Hindlimb muscle (tissue), 1 donor: ENCODE measurements at regions not wholly inside any gene's neighbourhood (a gene's known extent, or its start where the extent isn't known, plus 50 kb on each side); places are given as distances from the start of the nearest gene placed in this dataset.
"Not testable (repeated sequence)": the region's sequence is repeated elsewhere in the genome, so short reads cannot be mapped to it uniquely, and the experiment has no call there.

Source experiments
- DNase-seq: peaks from one replicate; pipeline ENCODE4 v3.0.0-alpha.2; 2013

DNA sequence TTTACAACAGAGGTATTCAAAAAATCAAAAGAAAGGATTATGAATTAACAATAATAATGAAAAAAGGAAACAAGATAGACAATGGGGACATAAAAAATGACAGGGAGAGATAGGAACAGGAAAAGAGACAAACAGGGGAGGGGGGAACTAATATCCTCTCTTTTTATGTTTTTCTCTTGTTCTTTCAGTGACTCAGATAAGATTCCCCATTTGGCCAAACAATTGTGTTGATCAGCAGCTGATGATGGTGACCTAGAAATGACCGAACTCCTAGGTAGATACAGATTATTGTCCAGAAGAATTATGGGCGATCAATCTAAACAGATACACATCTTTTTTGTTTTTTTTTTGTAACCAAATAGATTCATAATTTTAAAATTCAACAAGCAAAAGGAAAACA, 1277.2 kb upstream of the FLRT2 start:
- no peak for DNase-seq

DNA sequence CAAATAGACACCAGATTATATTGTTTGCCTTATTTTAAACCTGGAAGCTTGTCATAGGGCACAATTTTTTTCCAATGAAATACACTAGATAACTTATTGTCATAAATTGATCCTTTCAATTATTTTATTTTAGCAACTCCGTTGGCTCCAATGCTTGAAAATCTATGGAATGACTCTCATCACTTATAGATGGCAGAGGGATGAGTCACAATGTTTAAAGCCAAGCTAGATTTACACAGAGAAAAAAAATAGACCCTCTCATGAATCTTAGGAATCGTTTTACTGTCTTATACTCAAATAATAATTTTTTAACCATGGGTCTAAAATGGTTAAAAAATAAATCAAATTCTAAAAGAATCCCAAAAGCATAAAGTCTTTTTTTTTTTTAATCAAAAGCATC, 1276.6 kb upstream of the FLRT2 start:
- no peak for DNase-seq

DNA sequence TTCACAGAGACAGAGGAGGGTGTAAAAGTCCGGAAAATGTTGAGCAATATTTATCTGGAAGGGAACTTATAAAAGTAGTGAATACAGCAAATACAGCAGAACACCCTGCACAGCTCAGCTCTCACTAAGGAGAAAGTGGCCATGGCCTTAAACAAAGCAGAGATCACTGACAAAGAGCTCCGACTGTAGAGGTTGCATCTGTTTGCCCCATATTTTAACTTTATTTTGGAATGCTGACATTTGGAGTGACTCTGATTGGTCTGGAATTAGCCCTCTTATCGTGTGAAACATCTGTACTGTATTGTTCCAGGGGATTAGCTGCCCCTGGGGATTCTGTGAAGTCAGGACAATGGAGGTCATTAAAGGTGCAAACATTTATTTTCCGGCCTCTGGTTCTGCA, 1275.7 kb upstream of the FLRT2 start:
- peak; percentile 49 for DNase-seq

DNA sequence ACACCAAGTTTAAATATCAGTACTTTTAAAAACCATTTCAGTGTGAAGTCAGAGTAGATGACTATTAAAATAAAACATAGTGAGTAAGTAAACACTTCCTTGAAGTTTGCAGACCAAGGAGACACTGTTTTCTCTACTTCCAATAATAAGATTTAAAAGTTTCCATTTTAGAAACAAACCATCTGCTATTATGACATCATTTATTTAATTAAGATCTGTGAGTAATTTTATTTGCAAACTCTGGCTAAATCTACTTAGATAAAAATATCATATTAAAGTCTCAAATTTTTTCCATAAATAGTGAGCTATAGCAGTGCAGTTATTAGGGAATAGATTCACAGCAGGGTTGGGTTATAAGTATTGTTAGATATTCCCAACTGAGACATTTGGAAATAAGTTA, 1267.0 kb upstream of the FLRT2 start:
- no peak for DNase-seq

DNA sequence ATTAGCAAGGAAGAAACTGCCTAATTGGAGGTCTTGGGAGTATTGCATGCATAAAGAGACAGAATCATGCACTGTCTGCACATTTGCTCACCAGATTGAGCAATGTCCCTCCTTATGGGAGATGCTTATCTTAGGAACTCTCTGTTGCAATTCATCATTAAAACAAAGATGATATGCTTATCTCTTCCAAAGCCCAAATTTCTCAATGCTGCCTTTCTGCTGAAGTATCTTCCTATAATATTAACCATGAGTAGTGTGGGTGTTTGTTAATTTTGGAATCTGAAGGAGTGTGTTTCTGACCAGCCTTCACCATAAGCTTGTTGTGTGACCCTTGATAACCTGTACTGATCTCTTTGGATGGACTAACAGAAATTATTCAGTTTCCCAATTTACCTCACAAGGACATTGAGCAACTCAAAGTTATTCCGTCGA, 1257.6 kb upstream of the FLRT2 start:
- no peak for DNase-seq

DNA sequence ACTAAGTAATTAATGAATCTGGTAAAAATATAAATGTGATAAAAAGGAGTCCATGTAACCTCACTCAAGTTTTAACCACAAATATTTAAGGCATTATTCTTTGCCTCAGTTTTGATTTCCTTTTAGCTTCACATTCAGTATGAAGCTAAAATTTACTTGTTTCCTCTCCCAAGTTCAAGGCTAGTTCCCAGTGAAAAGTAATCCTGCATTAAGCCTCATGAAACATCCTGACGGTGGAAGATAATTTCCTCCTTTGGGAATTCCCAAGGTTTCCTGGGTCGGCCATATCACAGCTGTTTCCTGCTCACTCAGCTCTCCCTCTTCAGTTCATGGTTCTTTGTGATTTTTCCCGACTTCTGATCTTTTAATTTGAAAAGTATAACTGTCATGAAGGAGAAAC, 1256.8 kb upstream of the FLRT2 start:
- no peak for DNase-seq

DNA sequence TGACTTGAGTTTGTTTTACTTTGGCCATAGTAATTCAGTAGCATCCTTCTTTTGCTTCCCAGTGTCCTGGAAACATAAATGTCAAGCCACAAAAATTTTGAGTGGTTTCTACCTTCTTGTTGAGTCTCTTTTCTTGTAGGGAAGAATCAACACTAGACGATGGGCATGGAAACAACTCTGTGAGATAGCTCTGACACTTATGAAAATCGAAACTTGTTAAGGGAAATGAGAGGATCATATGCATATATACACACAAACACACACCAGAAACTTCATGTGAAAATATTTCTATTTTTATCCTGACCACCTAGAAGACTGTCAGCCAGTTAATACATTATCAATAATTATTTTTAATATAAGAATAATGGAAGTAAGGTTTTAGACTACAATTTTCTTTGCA, 1247.3 kb upstream of the FLRT2 start:
- DNase-seq = no peak

DNA sequence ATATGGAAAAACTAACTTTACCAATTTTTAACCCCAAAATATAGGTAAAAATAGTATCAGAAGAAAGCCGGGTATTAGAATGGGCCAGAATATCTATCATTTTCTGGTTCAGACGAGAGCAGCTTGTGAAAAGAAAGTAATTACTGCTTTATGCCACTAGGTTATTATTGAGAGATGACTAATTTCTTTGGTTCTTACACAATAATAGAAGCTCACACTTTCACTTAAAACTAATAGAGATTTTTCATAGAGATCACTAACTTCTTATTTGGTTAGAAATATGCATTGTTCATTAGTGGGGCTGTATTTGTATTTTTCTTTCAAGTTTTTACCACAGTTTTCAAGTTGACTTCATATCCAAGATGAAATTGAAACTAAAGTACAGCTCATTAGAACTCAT, 1241.2 kb upstream of the FLRT2 start:
- no peak for DNase-seq

DNA sequence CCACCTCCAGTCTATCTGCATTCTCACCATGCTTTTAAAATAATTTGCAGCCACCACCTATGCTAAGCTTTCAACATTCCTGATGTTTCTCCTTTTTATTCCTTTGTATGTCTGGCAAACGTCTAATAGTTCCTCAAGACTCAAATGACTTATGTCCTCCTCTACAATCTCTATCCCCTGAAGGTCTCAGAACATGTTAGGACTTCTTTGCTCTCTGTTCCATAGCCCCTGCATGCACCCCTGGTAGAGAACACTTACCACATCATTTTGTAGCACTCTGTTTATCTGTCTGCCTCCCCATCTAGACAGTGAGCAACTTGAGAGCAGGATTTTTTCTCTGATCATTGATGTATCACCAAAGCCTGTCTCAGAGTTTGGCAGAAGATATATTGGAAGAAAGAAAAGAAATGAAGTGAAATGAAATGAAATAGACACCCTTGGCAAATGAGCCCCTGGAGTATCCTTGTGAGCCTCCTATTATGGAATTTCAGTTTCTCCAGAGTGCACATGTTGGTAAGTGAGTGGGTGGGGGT, 1231.2 kb upstream of the FLRT2 start:
- DNase-seq = no peak

DNA sequence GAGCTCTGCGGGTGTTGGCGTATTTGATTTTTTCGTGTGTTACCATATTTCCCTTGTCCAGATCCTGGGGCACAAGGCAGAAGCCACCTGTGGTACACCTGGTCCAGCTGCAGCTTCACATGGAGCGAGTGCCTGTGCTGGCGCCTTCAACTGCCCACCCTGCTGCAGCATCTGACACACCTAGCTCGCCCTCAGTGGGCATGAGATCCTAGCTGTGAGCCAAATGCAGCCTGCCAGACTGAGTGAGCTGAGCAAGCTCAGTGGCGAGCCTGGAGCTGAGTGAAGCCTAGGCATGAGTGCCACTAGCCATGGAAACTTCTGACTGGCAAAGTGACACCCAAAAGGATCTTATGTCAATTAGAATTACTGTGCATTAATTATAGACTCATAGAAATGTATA, 1226.8 kb upstream of the FLRT2 start:
- no peak for DNase-seq

DNA sequence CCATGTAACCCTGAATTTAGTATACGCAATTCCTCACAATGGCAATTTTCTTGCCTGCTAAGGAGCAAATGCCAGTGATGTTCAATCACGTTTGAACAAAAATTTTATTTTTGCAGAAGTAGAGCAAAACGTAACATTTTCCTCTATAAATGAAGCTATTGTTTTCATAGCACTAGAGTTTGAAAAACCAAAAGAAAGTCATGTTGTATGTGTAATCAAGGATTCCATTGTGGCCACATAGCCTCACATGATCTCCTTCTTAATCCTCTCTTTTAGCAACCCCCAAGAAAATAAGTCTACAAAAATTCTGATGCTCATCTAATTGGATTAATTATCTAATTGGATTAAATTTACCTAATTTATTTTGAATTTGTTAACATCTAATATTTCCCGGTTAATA, 1217.4 kb upstream of the FLRT2 start:
- DNase-seq = no peak

DNA sequence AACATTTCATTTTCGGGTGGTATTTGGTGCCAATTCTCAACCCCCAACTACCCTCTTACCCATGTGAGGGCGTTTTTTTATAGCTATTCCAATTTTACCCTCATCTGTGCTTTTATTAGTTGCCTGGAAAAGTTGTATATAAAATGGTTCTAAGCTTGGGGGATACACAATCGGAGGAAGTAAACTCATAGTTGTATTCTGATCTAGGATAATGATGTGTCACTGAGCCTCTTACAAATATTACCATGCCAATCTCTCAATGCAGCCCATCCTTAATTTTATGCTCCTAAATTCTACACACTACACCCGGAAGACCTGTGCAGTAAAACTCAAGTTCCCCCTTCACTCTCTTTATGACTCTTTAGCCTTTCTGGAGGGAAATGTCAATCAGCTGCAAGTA, 1206.5 kb upstream of the FLRT2 start:
- no peak for DNase-seq

DNA sequence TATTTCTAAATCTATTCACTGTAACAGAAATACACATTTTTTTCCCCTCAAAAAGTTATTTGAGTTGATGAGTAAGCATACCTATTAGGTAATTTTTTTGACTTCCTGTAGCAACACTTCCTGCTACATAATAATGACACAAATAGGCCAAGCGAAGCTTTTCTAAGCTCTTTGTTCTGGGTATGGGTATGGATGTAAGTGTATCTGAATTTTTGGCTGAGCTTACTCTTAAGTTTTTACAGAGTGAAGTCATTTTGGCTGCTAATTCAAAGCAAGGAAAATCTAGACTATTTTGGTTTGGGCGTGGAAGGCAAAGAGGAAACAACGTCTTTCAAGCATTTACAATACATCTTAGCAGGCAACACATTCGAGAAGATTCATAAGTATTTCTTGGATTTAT, 1206.0 kb upstream of the FLRT2 start:
- no peak for DNase-seq

DNA sequence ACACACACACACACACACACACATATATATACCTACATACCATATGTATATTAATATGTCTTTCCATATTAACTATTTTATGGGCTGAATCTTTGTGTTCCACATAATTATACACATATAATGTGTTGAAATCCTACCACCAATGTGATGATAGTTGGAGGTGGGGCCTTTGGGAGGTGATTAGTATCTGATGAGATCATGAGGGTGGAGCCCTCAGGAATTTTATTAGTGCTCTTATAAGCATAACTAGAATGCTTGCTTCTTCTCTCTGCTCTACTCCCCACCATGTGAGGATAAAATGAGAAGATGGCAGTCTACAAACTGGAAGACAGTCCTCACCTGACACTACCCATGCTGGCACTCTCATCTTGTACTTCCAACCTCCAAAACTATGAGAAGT, 1193.5 kb upstream of the FLRT2 start:
- DNase-seq = no peak

DNA sequence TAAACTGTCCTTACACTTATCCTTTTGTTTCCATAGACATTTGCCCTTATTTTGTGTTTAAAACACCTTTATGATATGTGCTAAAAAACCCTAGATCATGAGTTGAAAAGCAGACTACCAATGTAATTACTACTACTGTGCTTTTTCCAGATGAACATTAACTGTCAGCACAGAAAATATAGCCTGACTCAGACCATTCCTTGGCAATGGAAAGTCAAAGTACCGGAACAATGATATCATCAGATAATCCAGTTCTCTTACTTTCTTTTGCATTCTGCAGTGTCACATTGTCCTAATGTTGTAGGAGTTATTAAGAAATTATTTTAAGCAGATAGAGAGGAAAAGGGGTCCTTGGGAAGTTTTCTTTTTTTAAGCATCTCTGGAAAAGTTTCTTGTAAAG, 1189.0 kb upstream of the FLRT2 start:
- DNase-seq = peak; percentile 29

DNA sequence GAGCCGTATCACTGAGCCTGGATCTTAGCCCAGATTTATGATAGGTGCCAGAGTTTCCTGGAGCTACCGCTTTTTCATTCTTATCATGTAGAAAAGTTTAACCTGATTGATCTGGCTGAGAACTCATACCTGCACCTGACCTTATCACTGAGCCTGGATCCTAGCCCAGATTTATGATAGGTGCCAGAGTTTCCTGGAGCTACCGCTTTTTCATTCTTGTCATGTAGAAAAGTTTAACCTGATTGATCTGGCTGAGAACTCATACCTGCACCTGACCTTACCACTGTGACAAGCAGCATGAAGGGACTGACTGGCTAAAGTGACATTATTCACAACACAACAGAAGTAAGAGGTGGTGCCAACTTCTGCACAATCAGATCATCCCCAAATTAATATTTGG, 1188.1 kb upstream of the FLRT2 start:
- DNase-seq = not testable (repeated sequence)

DNA sequence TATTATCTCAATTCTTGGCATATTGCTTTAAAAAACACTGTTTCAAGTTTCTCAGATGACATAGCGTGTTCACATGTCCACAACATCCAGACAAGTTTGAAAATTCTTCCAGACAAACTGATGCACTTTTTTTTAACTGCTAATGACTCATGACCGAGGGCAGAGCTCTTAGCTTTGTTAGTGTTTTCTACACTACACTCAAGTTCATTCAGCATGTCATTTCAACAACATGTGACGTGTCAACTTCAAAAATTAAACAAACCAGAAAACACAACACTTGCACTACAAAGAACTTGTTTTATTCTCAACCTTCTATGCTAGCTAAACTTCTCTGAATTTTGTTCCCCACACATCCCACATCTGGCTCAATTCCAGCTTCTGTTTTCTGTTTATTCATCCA, 1186.3 kb upstream of the FLRT2 start:
- DNase-seq = no peak

DNA sequence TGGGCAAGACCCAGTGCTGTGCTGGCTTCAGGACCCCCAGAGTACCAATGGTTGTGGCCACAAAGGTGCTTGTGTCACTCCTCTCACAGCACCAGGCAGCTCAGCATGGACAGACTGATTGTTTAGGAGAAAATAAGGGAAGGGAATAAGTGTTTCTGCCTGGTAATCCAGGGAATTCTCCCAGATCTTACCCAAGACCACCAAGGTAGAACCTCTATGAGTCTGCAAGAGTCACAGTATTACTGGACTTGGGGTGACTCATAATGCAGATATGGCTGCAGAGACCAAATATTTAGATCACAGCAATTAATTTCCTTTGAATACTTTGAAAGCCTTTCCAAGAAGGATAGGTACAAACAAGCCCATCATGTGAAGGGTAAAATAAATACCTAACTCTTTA, 1178.3 kb upstream of the FLRT2 start:
- DNase-seq = no peak

DNA sequence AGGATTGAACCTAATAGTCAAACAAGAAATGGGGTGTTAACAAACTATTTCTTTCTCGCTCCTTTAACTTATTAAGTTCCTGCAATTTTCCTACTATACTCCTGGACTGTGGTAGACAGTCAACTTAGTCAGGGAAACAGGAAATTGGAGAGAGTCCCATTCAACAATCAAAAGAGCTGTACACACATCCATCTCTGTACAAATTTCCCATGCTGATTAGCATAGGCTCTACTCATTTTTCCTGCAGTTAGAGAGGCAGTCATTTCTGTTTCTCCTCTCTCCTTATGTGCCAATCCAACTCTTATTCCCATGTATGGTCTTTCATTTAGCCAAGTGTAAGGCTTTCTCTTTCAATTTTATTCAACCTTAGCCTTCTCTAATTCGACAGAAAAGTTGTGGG, 1168.5 kb upstream of the FLRT2 start:
- no peak for DNase-seq

DNA sequence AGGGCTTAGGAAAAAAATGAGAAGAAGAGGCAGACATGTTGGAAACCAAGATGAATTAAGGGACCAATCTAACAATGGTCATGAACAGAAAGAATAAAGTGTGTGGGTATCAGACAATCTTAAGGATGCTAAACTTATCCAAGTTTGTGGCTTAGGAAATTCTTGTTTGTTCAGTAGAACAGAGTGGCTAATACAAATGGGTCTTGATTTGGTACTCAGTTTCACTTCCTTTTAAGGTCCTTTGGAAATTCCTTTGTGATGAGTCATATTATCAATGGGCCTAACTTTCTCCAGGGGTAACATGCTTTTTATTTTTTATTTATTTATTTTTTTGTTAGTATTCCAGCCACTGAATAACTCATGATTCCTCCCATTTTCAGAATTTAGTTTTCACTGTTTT, 1154.7 kb upstream of the FLRT2 start:
- no peak for DNase-seq

DNA sequence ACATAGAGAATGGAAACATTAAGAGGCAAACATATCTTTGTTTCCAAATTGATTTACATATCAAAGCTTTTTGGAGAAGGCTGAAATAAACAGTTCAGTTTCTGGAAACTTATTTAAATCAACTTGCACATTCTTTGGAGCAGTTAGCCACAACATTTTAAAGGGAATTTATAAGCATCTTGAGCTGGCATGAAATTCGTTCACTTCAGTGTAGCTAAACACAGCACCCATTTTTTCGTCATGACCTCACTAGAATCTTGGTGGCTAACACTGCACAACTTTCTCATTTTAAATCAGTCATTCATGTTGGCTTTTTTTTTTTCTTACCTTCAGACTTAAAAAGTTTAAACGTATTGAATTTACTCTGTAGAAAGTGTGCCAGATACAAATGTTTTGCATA, 1139.9 kb upstream of the FLRT2 start:
- DNase-seq = no peak

DNA sequence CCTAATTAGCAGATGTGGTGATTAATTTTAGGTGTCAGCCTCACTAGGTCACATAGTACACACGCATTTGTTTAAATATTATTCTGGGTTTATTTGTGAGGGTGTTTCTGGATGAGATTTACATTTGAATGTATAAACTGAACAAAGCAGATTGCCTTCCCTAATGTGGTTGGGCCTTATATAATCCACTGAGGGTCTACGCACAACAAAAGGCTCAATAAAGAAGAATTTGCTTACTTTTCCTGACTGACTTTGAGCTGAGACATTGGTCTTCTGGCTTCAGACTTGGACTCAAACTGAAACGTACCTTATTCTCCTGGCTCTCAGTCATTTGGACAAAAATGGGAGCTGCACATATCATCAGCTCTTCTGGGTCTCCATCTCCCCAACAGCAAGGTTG, 1132.3 kb upstream of the FLRT2 start:
- DNase-seq = no peak

DNA sequence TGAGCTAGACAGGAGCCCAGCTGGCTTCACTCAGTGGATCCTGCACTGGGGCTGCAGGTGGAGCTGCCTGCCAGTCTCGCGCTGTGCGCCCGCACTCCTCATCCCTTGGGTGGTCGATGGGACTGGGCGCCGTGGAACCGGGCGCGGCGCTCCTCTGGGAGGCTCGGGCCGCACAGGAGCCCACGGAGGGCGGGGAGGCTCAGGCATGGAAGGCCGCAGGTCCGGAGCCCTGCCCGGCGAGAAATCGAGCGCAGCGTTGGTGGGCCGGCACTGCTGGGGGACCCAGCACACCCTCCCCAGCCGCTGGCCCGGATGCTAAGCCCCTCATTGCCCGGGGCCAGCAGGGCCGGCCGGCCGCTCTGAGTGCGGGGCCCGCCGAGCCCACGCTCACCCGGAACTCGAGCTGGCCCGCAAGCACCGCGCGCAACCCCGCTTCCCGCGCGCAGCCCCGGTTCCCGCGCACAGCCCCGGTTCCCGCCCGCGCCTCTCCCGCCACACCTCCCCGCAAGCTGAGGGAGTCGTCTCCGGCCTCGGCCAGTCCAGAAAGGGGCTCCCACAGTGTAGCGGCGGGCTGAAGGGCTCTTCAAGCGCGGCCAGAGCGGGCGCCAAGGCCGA, 1130.5 kb upstream of the FLRT2 start:
- no peak for DNase-seq

DNA sequence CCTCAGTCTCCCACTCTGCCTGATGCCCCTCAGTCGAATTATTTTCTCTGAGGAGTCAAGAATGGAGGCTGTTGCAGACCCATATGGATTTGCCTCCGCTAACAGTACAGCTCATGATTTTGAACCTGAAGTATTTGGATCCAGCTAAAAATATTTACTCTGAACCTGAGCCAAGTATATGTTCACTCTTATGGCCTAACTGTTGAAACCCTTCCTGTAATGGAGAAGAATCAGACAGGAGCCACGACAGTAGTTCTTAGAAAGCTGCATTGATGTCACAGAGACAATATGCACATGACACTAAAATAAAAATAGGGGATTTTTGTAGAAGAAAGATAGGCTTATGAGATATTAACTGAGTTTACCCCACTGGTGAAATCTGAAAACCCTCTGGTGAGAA, 1128.3 kb upstream of the FLRT2 start:
- DNase-seq = no peak

DNA sequence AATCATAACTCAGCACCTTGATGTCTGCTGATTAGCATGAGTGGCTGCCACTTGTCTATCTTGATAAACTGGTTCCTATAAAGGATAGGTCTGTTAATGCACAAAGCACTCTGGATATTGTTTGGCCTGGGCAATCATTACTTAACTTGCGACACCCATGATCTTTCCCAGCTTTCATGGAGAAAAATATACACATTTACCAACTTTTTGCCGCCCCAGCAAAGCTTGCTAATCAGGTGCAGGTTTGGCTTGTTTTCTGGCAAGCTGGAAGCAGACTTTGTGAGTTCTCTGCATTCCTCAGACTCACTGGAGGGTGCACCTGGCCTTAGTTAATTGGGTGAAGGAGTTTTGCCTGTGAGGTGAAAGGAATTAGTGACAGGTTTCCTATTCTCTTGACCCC, 1126.4 kb upstream of the FLRT2 start:
- DNase-seq = no peak
